Breast epithelium (tissue), 4 donors: ENCODE measurements at regions not wholly inside any gene's neighbourhood (a gene's known extent, or its start where the extent isn't known, plus 50 kb on each side); places are given as distances from the start of the nearest gene placed in this dataset.
"Not testable (repeated sequence)": the region's sequence is repeated elsewhere in the genome, so short reads cannot be mapped to it uniquely, and the experiment has no call there.

Experiments used
- DNase-seq, 2 donors: peaks; one replicate each; pipeline ENCODE4 v3.0.0-alpha.2; 2019; ENCODE audit warnings: low spot score in 2 of 2
- H3K27ac ChIP-seq, 2 donors: fragments of 200-600 bp; sonication (generic) in 1 of 2; one replicate each; pipeline ENCODE4 v1.5.1; 2016 to 2019; ENCODE audit warnings: mild to moderate bottlenecking in 1 of 2
- H3K27me3 ChIP-seq, 2 donors: fragments of 200-600 bp; sonication (generic) in 1 of 2; one replicate each; pipeline versions ENCODE4 v1.5.1 to v1.6.0; 2017 to 2019; ENCODE audit warnings: control low read depth in 1 of 2, mild to moderate bottlenecking in 1 of 2
- H3K36me3 ChIP-seq: fragments of 200-600 bp; one replicate; pipeline ENCODE4 v1.5.1; 2019
- H3K4me1 ChIP-seq, 2 donors: fragments of 200-600 bp; sonication (generic); one replicate each; pipeline ENCODE4 v1.5.1; 2016 to 2019; ENCODE audit warnings: control low read depth in 1 of 2
- H3K4me3 ChIP-seq, 3 donors: fragments of 200-600 bp; sonication (generic); 1 replicate in 2 of 3; 2 replicates in 1 of 3; pipeline ENCODE4 v1.5.1; 2016 to 2019; ENCODE audit warnings: mild to moderate bottlenecking in 3 of 3, moderate library complexity in 2 of 3
- H3K9me3 ChIP-seq, 2 donors: fragments of 200-600 bp; sonication (generic) in 1 of 2; one replicate each; pipeline ENCODE4 v1.5.1; 2016 to 2019; ENCODE audit warnings: control low read depth in 1 of 2
- POLR2A ChIP-seq: fragments of 450-650 bp; IDR thresholded peaks from one replicate; pipeline ENCODE4 v1.6.1; 2016; ENCODE audit warnings: antibody characterized with exemption, mild to moderate bottlenecking, moderate library complexity
- POLR2AphosphoS5 ChIP-seq, 3 donors: sonication (generic); formaldehyde crosslinking; IDR thresholded peaks; one replicate each; pipeline ENCODE4 v1.6.1; 2017; ENCODE audit warnings: antibody characterized with exemption in 3 of 3
- intact Hi-C: fragments of 100-400 bp; cut with DNase I; formaldehyde crosslinking; loops from one replicate; pipeline ENCODE4 v1.15.1; 2023; ENCODE audit warnings: low total_unique reads
- TF ChIP-seq, protein P1 (sequence below), 3 donors: fragments of 450-650 bp; IDR thresholded peaks; one replicate each; pipeline ENCODE4 v1.5.1; 2016 to 2017; ENCODE audit warnings: antibody characterized with exemption in 3 of 3, mild to moderate bottlenecking in 3 of 3, moderate library complexity in 3 of 3

DNA sequence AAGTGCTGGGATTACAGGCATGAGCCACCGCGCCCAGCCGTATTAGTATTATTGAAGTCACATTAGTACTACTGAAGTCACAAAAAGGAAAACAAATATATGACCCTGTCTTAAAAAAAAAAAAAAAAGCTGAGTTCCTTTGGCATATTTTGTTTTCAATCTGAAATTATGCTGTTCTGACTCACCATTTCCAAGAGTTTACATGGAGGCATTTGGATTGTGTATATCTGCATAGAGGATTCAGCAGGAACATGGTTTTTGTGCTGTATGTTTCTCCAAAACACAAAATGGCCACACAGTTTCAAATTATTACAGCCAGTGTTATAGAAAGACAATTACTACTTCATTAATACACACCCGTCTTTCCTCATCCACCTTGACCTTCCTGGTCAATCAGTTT, 103.5 kb upstream of the TSC22D1 start:
- no peaks in the 10 kb centered on the region for H3K27me3 ChIP-seq
- H3K27ac ChIP-seq, result no peak overlapping the region
- no peak for TF ChIP-seq POLR2A
- no peaks in the 10 kb centered on the region for H3K9me3 ChIP-seq
- no peaks in the 10 kb centered on the region for H3K36me3 ChIP-seq
- H3K4me3 ChIP-seq, result no peak overlapping the region
- H3K4me1 ChIP-seq, result no peaks in the 10 kb centered on the region
- DNase-seq, result no peak
- intact Hi-C loops, result no loop called here

DNA sequence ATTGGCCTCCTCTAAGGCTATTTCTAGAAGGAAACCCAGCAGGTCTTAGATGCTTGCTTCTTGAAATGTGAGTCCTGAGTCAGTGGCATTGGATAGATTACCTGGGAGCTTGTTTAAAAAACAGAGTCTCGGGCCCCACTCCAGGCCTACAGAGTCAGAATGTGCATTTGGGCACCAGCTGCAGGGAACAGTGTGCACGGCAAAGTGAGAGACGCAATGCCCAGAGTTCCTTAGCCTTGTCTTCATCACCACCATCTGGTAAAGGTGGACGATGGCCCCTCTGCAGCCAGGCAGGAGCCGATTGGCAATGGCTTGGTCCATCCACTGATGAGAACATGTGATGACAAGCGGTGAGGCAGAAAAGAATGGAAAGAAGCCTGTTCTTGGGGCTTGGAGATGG, 102.1 kb upstream of the TSC22D1 start:
- DNase-seq, result no peak
- H3K9me3 ChIP-seq, result no peaks in the 10 kb centered on the region
- H3K36me3 ChIP-seq, result no peaks in the 10 kb centered on the region
- H3K27ac ChIP-seq, result no peak overlapping the region
- no peak for TF ChIP-seq POLR2A
- TF ChIP-seq, protein P1, sequence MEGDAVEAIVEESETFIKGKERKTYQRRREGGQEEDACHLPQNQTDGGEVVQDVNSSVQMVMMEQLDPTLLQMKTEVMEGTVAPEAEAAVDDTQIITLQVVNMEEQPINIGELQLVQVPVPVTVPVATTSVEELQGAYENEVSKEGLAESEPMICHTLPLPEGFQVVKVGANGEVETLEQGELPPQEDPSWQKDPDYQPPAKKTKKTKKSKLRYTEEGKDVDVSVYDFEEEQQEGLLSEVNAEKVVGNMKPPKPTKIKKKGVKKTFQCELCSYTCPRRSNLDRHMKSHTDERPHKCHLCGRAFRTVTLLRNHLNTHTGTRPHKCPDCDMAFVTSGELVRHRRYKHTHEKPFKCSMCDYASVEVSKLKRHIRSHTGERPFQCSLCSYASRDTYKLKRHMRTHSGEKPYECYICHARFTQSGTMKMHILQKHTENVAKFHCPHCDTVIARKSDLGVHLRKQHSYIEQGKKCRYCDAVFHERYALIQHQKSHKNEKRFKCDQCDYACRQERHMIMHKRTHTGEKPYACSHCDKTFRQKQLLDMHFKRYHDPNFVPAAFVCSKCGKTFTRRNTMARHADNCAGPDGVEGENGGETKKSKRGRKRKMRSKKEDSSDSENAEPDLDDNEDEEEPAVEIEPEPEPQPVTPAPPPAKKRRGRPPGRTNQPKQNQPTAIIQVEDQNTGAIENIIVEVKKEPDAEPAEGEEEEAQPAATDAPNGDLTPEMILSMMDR (IDR thresholded peaks at IDR 0.05), result no peak
- TF ChIP-seq POLR2AphosphoS5 (IDR thresholded peaks at IDR 0.05), result no peak
- H3K4me1 ChIP-seq, result no peaks in the 10 kb centered on the region
- no peak overlapping the region for H3K4me3 ChIP-seq
- no peaks in the 10 kb centered on the region for H3K27me3 ChIP-seq
- intact Hi-C loops, result no loop called here

DNA sequence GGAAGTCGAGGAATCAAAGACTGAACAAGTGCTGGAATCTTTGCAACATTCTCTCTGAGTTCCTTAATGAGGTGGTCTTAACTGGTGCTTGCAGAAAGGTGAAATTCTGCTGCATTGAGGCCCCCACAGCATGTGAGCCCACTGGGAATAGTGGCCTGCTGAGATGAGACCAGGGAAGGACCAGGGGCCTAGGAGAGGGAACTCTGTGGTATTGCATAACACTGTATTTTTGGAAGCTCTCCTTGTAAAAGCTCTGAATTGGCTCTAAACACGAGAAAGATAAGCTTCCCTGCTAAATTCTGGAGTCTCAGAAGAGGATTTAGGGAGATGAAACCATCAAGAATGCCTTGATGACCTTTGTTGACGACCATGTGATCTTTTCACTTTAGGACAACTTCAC, 100.4 kb upstream of the TSC22D1 start:
- Histone ChIP-seq H3K27ac (no peak overlapping the region), H3K27me3 (no peaks in the 10 kb centered on the region), H3K9me3 (no peaks in the 10 kb centered on the region), H3K4me3 (no peak overlapping the region), H3K4me1 (no peaks in the 10 kb centered on the region), H3K36me3 (no peaks in the 10 kb centered on the region)
- DNase-seq, result no peak
- TF ChIP-seq, protein P1 (IDR thresholded peaks at IDR 0.05), result no peak
- TF ChIP-seq POLR2A (no peak), POLR2AphosphoS5 (IDR thresholded peaks at IDR 0.05) (no peak)
- intact Hi-C loops, result no loop called here

DNA sequence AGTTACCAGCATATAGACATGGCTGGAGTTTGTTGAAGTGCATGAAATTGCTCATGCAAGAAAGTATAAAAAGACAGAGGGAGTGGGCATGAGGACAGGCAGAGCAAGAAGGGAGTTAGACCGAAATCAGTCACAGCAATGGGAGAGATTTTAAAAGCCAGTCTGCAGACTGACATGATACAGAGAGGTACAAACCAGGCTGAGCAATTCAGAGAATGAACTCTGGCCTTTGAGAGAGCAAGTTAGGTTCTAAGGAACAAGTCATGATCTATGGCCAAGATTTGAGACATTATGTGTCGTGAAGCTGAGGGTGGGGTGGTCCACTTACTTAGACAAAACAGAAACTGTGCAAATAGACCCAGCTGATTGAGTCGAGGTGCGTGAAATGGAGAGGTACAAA, 93.4 kb upstream of the TSC22D1 start:
- Histone ChIP-seq H3K4me1 (no peaks in the 10 kb centered on the region), H3K27me3 (no peaks in the 10 kb centered on the region), H3K27ac (no peak overlapping the region), H3K4me3 (no peak overlapping the region), H3K36me3 (no peaks in the 10 kb centered on the region), H3K9me3 (no peaks in the 10 kb centered on the region)
- intact Hi-C loops, result no loop called here
- no peak for DNase-seq
- TF ChIP-seq, protein P1 (IDR thresholded peaks at IDR 0.05), result no peak
- TF ChIP-seq POLR2A (no peak), POLR2AphosphoS5 (IDR thresholded peaks at IDR 0.05) (no peak)

DNA sequence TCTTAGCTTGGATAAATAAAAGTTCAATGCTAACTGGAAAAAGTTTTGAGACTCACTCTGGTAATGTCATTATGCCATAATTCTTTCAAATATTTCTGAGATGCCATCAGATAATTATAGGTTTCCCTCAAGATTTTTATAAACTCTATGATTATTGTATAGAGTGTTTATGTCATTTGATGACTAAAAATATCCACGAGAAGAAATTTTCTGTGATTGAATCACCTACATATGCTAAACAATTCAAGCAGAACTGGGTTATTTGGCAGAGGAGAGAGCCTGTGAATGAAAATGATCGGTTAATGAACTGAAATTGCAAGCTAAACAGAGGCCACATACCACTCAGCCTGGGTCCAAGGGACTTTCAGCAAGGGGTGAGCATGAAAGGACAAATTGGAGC, 92.6 kb upstream of the TSC22D1 start:
- no peaks in the 10 kb centered on the region for H3K27me3 ChIP-seq
- no peak for DNase-seq
- intact Hi-C loops, result no loop called here
- H3K27ac ChIP-seq, result no peak overlapping the region
- H3K4me1 ChIP-seq, result no peaks in the 10 kb centered on the region
- TF ChIP-seq POLR2AphosphoS5 (IDR thresholded peaks at IDR 0.05), result no peak
- TF ChIP-seq, protein P1 (IDR thresholded peaks at IDR 0.05), result no peak
- TF ChIP-seq POLR2A, result no peak
- H3K36me3 ChIP-seq, result no peaks in the 10 kb centered on the region
- H3K9me3 ChIP-seq, result no peaks in the 10 kb centered on the region
- no peak overlapping the region for H3K4me3 ChIP-seq

DNA sequence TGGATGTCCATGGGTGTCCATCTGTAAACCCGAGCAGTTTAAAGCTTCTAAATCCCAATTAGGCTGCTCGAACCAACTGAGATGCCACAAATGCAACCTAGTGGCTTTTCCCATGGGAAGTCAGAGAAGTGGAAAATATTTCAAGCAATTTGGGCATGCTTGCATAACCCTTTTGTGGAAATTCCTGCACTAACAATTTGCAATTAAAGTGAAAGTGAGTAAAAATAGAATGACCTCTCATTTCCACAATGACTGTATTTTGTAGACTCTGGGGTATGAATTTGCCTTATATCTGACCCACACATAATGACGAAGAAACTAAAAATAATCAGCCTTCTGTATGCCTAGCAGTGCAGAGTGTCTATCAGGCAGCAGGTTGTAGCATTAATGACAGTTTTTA, 91.8 kb upstream of the TSC22D1 start:
- Histone ChIP-seq H3K9me3 (no peaks in the 10 kb centered on the region), H3K4me1 (no peaks in the 10 kb centered on the region), H3K27ac (no peak overlapping the region), H3K4me3 (no peak overlapping the region), H3K27me3 (no peaks in the 10 kb centered on the region), H3K36me3 (no peaks in the 10 kb centered on the region)
- TF ChIP-seq, protein P1 (IDR thresholded peaks at IDR 0.05), result no peak
- TF ChIP-seq POLR2A, result no peak
- no peak for TF ChIP-seq POLR2AphosphoS5 (IDR thresholded peaks at IDR 0.05)
- no peak for DNase-seq
- intact Hi-C loops, result no loop called here

DNA sequence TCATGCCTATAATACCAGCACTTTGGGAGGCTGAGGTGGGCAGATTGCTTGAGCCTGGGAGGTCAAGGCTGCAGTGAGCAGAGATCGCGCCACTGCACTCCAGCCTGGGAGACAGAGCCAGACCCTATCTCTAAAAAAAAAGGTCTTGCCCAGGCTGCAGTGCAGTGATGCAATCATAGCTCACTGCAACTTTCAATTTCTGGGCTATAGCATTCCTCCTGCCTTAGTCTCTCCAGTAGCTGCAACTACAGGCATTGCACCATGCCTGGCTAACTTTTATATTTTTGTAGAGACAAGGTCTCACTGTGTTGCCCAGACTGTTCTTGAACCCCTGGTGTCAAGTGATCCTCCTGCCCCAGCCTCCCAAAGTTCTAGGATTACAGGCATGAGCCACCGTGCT, 90.4 kb upstream of the TSC22D1 start:
- H3K36me3 ChIP-seq, H3K4me1 ChIP-seq, H3K9me3 ChIP-seq, intact Hi-C loops, DNase-seq, H3K4me3 ChIP-seq, H3K27ac ChIP-seq, H3K27me3 ChIP-seq: not testable (repeated sequence)
